ENCODE measurements at regions not wholly inside any gene's neighbourhood (a gene's known extent, or its start where the extent isn't known, plus 50 kb on each side); places are given as distances from the start of the nearest gene placed in this dataset.

DNA sequence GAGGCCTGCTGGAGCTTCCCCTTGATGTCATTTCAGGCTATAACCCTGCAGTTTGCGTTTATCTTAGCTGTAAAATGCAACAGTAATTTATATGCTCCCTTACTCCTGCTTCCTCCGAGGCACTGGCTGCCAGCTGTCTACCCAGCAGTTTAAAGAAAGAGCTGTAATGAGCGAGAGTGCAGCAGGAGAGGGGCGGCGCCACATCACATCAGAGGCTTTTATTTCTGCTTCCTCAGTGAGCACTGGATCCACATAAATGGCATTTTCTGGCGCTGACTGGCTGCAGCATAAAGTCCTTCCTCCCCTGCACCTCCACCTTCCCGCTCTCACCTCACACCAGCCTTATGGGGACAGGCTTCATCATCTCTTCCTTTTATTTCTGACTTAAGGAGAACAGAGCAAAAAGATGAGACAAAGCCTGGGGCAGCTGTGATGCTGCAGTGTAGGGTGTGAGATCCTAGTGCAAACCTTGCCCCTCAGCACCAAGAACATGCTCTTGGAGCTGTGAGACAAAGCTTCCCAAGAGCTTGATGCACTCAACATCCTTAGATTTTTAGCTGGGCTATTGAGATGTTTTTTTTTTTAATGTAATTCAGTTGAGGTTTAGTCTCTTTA is 829.6 kb upstream of the ZNF608 start:
- TF ChIP-seq, protein P1, sequence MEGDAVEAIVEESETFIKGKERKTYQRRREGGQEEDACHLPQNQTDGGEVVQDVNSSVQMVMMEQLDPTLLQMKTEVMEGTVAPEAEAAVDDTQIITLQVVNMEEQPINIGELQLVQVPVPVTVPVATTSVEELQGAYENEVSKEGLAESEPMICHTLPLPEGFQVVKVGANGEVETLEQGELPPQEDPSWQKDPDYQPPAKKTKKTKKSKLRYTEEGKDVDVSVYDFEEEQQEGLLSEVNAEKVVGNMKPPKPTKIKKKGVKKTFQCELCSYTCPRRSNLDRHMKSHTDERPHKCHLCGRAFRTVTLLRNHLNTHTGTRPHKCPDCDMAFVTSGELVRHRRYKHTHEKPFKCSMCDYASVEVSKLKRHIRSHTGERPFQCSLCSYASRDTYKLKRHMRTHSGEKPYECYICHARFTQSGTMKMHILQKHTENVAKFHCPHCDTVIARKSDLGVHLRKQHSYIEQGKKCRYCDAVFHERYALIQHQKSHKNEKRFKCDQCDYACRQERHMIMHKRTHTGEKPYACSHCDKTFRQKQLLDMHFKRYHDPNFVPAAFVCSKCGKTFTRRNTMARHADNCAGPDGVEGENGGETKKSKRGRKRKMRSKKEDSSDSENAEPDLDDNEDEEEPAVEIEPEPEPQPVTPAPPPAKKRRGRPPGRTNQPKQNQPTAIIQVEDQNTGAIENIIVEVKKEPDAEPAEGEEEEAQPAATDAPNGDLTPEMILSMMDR (IDR thresholded peaks at IDR 0.05), result no peak
- TF ChIP-seq POLR2A (IDR thresholded peaks at IDR 0.05), result no peak
